Testis (tissue), 2 donors: ENCODE measurements at regions not wholly inside any gene's neighbourhood (a gene's known extent, or its start where the extent isn't known, plus 50 kb on each side); places are given as distances from the start of the nearest gene placed in this dataset.

ENCODE experiments used
- POLR2A ChIP-seq: fragments of 450-650 bp; IDR thresholded peaks from one replicate; pipeline ENCODE4 v1.6.1; 2017; ENCODE audit warnings: antibody characterized with exemption, mild to moderate bottlenecking, moderate library complexity
- TF ChIP-seq, protein P1 (sequence below), 3 experiments: fragments of 450-650 bp in 2 of 3; fragments of 200-600 bp in 1 of 3; sonication (generic) in 1 of 3; IDR thresholded peaks; one replicate each; pipeline ENCODE4 v1.5.1; 2016 to 2019; ENCODE audit warnings: antibody characterized with exemption in 3 of 3, mild to moderate bottlenecking in 2 of 3, moderate library complexity in 1 of 3

- TF ChIP-seq, protein P1, sequence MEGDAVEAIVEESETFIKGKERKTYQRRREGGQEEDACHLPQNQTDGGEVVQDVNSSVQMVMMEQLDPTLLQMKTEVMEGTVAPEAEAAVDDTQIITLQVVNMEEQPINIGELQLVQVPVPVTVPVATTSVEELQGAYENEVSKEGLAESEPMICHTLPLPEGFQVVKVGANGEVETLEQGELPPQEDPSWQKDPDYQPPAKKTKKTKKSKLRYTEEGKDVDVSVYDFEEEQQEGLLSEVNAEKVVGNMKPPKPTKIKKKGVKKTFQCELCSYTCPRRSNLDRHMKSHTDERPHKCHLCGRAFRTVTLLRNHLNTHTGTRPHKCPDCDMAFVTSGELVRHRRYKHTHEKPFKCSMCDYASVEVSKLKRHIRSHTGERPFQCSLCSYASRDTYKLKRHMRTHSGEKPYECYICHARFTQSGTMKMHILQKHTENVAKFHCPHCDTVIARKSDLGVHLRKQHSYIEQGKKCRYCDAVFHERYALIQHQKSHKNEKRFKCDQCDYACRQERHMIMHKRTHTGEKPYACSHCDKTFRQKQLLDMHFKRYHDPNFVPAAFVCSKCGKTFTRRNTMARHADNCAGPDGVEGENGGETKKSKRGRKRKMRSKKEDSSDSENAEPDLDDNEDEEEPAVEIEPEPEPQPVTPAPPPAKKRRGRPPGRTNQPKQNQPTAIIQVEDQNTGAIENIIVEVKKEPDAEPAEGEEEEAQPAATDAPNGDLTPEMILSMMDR (IDR thresholded peaks at IDR 0.05) = no peak
- TF ChIP-seq POLR2A = no peak
These were observed 77.7 kb upstream of the GPR26 start for GRCh38 chr10:123588386-123588914.
